IPS-18c (cell line): ENCODE measurements at regions not wholly inside any gene's neighbourhood (a gene's known extent, or its start where the extent isn't known, plus 50 kb on each side); places are given as distances from the start of the nearest gene placed in this dataset.

ENCODE experiments used
- H3K4me3 ChIP-seq: 2 replicates; pipeline ENCODE4 v1.7.0; 2013; ENCODE audit warnings: low read depth, mild to moderate bottlenecking, low read length, moderate library complexity; ENCODE audit not compliant: insufficient read depth
- H3K9me3 ChIP-seq: one replicate; pipeline ENCODE4 v1.6.1; 2013; ENCODE audit warnings: mild to moderate bottlenecking, low read length, moderate library complexity; ENCODE audit not compliant: control insufficient read depth, insufficient read depth

- Histone ChIP-seq H3K9me3 (no peaks in the 10 kb centered on the region), H3K4me3 (no peak overlapping the region)
Measured at GRCh38 chr16:73504591-73505575, 457.0 kb upstream of the ZFHX3 start.

- Histone ChIP-seq H3K9me3 (no peaks in the 10 kb centered on the region), H3K4me3 (no peak overlapping the region)
Measured at GRCh38 chr16:73503093-73503492, 455.2 kb upstream of the ZFHX3 start.

DNA sequence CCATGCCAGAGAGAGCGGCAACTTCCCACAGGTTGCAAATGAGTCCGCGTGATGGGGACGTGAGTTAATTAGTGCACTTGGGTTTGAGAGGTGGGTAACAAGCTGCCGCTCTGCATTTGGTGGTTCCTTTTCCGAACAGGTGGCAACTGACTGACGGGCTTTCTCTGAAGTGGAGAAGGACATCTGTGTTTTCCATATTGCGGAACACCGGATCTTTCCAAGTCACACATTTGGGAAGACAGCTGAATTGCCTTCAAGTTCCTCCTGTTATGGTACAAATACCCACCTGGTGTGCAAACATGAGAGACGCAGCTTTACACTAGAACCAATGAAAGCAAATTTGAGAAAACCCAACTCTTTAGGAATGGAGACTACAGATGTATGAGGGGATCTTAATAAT, 451.3 kb upstream of the ZFHX3 start:
- H3K9me3 ChIP-seq: no peaks in the 10 kb centered on the region
- H3K4me3 ChIP-seq: no peak overlapping the region

GRCh38 chr16:73485880-73486279, 438.0 kb upstream of the ZFHX3 start:
- no peaks in the 10 kb centered on the region for H3K9me3 ChIP-seq
- no peak overlapping the region for H3K4me3 ChIP-seq

DNA sequence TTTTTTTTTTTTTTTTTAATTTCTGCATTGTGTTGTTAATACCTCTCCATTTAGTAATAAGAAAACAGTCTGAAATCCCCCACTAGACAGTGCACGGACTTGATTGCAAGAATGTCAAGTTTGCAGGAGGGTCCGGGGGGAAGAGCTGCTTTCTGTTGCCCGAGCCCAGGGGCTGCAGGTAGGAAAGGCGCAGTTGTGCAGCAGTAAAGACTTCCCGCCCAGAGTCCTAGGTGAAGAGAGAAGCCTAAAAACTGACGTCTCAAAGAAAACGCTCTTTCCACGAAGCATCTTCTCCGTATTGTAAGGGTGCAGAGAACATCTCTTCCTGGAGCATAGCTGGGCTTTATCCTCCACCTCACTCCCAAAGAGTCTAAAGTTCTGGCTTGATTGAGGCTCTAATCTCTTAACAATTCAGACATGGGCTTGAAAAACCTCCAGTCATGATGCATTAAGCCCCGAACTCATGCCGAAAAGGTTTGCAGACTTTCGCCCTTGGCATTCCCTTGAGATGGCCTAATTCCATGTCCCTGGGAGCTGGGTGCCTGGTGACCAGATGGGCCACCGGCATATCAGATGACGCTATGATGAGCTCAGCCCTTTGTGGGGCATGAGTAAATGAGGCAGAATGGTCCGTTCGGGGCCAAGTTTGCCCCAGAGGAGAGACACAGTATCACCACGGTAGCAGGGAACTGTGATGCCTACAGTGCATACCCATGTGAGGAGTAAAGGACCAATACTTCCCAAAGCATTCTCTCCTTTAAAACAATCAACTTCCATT, 436.2 kb upstream of the ZFHX3 start:
- H3K4me3 ChIP-seq: no peak overlapping the region

GRCh38 chr16:73483076-73483791, 435.3 kb upstream of the ZFHX3 start:
- no peaks in the 10 kb centered on the region for H3K9me3 ChIP-seq
- peak overlapping the region; percentile 22; the same call in 1 of the 2 replicates for H3K4me3 ChIP-seq

More for the DNA sequence above, 436.2 kb upstream of the ZFHX3 start:
- H3K9me3 ChIP-seq: no peaks in the 10 kb centered on the region

GRCh38 chr16:73482310-73482709, 434.4 kb upstream of the ZFHX3 start:
- H3K9me3 ChIP-seq: no peaks in the 10 kb centered on the region

GRCh38 chr16:73480381-73480780, 432.5 kb upstream of the ZFHX3 start:
- H3K9me3 ChIP-seq: no peaks in the 10 kb centered on the region
- H3K4me3 ChIP-seq: no peak overlapping the region

More at GRCh38 chr16:73482310-73482709, 434.4 kb upstream of the ZFHX3 start:
- H3K4me3 ChIP-seq: no peak overlapping the region

GRCh38 chr16:73473713-73474112, 425.8 kb upstream of the ZFHX3 start:
- Histone ChIP-seq H3K4me3 (no peak overlapping the region), H3K9me3 (no peaks in the 10 kb centered on the region)

- Histone ChIP-seq H3K4me3 (no peak overlapping the region), H3K9me3 (no peaks in the 10 kb centered on the region)
Measured at GRCh38 chr16:73464834-73465233, 416.9 kb upstream of the ZFHX3 start.

DNA sequence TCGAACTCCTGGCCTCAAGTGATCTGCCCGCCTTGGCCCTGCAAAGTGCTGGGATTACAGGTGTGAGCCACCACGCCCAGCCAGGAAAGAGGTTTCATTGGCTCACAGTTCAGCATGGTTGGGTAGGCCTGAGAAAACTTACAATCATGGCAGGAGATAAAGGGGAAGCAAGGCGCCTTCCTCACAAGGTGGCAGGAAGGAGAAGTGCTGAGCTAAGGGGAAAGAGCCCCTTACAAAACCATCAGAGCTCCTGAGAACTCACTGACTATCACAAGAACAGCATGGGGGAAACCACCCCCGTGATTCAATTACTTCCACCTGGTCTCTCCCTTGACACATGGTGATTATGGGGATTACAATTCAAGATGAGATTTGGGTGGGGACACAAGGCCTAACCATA, 411.7 kb upstream of the ZFHX3 start:
- H3K9me3 ChIP-seq: no peaks in the 10 kb centered on the region
- H3K4me3 ChIP-seq: no peak overlapping the region

DNA sequence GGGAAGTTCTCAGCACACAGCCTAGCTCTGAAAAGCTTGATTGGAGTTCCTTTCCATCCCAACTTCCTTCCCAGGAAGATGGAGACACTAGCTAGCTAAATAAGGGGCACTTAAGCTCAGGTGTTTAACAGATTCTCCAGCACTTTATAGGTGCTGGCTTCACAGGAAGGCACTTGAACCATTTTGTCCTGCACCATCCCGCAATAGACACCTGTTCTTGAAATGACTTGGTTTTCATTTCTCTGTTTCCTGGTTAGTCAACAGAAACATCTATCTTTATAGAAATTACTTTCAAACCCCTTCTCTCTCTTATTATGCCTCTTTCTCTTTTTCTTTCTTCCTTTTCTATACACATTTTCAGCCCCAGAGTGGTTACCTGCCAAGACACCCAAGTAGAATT, 409.9 kb upstream of the ZFHX3 start:
- Histone ChIP-seq H3K9me3 (no peaks in the 10 kb centered on the region), H3K4me3 (no peak overlapping the region)

DNA sequence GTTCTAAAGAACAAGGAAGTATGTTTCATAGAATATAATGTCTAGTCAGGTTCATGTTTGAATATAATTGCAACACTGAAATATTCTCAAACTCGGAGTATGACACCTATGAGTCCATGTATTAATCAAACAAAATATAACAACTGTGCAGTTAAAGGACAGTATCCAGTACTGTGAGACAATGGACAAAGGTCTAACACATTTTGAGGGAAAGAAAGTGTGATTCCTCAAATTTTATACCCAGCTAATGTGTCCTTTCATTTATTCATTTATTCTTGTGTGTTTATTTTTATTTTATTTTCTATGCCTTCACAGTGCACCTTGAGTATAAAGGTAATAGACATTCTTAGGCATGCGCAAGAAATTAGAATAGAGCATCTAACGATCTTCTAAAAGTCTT, 401.0 kb upstream of the ZFHX3 start:
- no peaks in the 10 kb centered on the region for H3K9me3 ChIP-seq
- H3K4me3 ChIP-seq: no peak overlapping the region

DNA sequence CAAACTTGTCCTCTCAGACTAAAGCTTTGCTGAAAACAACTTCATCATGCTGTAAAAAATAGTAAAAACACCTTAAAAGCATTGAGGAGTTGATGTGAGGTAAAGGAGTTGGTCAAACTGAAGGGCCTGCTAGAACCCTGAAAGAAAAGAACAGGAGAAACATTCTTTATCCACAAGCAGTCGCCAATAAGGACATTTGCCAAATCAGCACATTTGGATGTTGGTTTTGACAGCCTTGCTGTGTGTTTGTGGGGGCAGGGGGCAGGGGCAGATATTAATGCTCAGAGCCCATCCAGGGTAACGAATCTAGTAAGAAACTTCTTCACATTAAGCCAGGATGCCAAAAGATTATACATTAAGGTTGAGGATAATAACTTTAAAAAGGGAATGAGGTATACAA, 399.9 kb upstream of the ZFHX3 start:
- H3K4me3 ChIP-seq: no peak overlapping the region
- no peaks in the 10 kb centered on the region for H3K9me3 ChIP-seq

DNA sequence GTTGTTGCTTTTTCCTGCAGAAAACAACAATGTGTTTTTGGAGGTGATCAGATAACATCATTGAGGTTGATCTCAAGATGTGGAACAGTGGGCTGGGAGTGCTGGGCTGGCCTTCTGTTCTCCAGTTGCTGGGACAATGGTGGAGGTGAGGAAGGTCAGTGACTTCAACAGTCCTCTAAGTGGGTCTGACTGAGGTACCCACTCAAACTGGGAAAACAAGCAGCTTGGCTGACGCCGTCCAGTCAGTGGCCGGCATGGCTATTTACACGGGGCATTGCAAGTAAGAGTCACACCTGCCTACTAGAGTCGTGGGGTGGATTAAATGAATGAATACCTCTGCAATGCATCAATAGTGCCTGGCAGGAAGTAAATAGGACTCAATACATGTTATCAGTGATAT, 386.7 kb upstream of the ZFHX3 start:
- Histone ChIP-seq H3K9me3 (peaks cover 2% of the 10 kb centered on the region), H3K4me3 (no peak overlapping the region)

DNA sequence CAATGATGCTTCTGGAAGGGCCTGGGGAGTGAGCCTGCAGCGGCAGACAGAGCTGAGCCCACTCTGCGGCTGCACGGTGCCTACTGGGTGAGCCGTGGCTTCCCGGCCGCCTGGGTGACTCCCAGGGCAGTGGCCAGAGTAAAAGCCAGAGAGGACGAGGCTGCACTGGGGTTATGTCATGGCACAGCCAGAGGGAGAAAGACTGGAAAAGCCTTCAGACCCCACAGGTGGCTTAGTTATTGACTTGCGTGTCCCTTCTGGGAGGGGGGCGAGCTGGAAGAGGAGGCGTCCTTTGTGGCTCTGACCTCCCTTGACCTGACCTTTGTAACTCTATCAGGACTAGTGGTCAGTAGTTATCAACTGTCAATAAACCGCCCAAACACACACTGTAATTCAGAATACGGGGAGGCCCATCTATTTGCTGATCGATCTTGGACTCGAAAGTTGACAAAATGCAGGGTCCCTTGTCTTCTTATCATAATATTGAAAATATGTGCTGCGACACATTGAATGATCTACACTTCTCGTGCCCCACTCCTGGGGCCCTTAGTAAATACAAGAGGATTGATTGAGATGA, 385.9 kb upstream of the ZFHX3 start:
- Histone ChIP-seq H3K9me3 (peaks cover 2% of the 10 kb centered on the region), H3K4me3 (no peak overlapping the region)
